ENCODE measurements at regions not wholly inside any gene's neighbourhood (a gene's known extent, or its start where the extent isn't known, plus 50 kb on each side); places are given as distances from the start of the nearest gene placed in this dataset.
"Not testable (repeated sequence)": the region's sequence is repeated elsewhere in the genome, so short reads cannot be mapped to it uniquely, and the experiment has no call there.

DNA sequence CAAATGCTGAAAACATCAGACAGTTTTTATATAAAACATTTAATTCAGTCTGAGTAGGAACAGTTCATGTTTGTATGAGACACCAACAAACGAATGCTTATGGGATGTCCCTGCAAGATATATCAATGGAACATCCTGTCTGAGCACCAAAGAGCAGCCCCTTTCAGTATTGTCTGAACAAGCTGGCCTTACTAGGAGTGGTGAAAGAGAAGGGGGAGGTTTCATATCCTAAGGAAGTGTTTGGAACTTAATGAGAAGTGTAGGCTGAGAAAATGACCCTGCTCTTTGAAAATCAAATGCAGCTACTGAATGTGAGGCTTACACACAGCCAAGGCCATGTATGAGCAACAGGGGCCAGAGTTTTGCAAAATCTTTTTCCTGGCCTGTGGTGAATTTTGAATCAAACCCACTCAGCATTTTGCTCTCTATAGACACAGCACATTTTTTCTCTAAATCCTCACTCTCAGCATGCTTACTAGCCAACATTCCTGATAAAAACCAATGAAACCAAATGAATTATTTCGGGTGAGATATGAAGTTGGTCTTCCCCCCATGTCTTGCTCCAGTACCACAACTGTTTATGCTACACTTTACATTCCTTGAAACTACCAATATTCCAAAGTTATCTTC, 119.4 kb downstream of the LUZP4 start:
- DNase-seq = peak; percentile 2

- DNase-seq = peak; percentile 4
These were observed 120.0 kb downstream of the LUZP4 start for GRCh38 chrX:115409551-115409950.

DNA sequence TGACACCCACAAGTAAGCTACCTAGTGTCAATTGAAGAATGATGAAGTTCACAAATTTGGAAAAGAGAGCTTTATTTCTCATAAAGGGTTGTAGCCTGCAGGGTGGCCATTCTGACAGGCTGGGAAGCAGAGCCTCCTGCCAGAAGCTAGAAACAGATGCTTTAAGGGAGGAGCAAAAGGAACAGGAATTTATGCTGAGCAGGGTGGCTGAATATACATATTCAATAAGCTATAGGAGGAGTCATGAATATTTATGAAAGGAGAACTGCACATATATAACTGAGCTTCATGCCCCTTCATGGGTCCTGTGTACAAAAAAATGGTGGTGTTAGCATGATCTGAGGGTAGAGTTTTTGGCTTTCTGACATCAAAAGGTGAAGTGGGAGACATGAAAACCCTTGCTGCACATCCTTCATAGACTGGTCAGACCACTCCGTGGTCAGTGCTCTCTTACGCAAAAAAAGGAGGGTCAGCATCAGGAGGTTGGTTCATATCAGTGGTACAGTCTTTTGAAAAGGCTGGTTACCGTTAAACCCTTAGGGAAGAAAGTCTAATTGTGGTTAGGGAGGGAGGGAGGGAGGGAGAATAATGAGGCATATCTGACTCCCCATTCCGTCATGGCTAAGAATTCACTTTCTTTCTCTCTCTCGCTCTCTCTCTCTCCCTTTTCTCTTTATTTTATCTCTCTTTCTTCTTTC, 121.4 kb downstream of the LUZP4 start:
- peak; percentile 1 for DNase-seq

GRCh38 chrX:115413246-115413878, 123.8 kb downstream of the LUZP4 start:
- DNase-seq = peak; percentile 49

GRCh38 chrX:115419069-115419468, 129.6 kb downstream of the LUZP4 start:
- no peak for DNase-seq

DNA sequence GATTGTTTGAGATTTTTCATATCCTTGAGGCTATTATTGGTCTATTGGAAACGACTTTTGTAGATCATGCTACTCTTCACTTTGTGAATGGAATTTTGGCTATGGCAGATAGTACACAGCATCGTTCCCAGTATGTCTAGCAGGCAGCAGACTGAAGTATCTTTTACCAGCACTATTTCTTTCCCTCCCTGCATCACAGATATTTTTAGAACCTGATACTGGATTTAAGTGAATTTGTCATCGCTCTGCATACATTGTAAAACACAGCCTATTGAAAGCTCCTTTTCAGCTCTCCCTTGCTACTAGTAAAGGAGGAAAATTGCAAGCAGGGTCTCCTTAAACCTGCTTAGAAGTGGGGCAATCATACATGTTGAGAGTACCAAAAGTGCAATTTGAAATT, 133.6 kb downstream of the LUZP4 start:
- no peak for DNase-seq

- DNase-seq = no peak
These were observed 135.6 kb upstream of the PLS3 start for GRCh38 chrX:115425359-115425758.

- no peak for DNase-seq
These were observed 133.0 kb upstream of the PLS3 start for GRCh38 chrX:115427861-115428410.

DNA sequence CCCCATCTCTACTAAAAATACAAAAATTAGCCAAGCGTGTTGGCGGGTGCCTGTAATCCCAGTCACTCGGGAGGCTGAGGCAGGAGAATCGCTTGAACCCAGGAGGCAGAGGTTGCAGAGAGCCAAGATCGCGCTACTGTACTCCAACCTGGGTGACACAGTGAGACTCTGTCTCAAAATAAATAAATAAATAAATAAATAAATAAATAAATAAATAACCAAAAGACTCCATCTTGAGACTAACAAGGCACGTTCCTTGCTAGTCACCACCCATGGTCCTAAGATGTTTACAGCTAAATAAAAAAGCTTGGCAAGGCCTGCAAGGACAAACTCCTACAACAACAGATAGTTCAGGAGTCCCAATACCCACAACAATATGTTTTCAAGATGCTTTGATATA, 126.1 kb upstream of the PLS3 start:
- DNase-seq = not testable (repeated sequence)

DNA sequence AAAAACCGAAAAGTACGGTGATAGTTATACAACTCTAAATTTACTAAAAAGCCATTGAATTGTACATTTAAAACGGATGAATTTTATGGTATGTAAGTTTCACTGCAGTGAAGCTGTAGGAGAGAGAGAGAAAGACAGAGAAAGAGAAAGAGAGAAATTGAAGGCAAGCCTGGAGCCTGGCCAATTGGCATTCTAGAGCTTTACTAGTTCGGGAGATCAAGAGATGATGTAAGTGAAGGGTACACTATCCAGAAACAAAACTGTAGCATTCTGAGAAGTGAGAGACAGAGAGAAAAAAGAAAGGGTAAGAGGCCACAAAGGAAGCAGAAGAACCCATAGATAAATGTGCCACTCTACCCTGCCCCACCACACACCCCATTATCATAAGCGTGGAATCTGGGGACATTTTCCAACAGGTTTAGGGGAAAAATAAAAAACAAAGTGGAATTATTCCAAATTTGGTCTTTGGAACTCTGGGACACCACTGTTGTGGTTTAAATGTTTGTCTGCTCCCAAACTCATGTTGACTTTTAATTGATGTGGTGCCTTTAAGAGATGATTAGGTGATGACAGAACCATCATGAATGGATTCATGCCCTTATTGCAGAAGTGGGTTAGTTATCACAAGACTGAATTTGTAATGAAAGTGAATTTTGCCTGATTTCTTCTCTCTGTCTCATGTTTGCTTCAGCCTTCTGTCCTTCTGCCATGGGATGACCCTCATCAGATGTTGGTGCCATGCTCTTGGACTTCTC, 123.0 kb upstream of the PLS3 start:
- DNase-seq = no peak

GRCh38 chrX:115448146-115448545, 112.8 kb upstream of the PLS3 start:
- no peak for DNase-seq

DNA sequence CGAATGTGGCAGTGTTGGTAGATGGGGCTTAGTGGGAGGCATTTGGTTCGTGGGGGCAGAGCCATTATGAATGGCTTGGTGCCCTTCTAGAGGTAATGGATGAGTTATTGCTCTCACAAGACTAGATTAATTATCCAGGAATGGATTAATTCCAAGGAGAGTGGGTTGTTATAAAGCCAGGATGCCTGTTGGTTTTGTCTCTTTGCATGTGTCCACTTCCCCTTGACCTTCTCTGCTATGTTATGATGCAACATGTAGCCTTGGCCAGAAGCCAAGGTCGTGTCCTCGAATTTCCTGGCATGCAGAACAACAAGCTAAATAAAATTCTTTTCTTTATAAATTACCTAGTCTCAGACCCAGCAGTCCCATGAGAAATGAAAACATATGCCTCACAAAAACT, 111.2 kb upstream of the PLS3 start:
- DNase-seq = peak; percentile 26

DNA sequence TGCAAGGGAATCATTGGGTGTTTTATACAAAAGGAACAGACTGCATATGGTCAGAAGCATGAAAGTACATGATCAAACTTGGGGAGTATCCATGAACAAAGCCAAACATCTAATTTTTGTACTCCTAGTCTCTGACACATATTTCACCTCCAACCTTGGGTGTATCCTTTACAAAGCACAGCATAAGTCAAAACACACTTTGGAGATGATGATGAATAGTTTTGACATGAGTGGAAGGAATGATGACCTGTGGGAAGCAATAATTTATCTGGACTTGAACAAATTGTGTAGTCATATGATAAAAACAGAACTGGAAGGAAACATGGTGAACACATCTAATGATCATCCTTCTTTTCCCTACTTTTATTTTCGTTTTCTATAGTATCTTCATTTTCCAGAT, 108.7 kb upstream of the PLS3 start:
- peak; percentile 0 for DNase-seq

- DNase-seq = peak; percentile 2
These were observed 100.8 kb upstream of the PLS3 start for GRCh38 chrX:115459883-115460880.

- no peak for DNase-seq
These were observed 98.6 kb upstream of the PLS3 start for GRCh38 chrX:115462406-115462805.

- no peak for DNase-seq
These were observed 93.0 kb upstream of the PLS3 start for GRCh38 chrX:115467961-115468360.

GRCh38 chrX:115472131-115472530, 88.8 kb upstream of the PLS3 start:
- DNase-seq = no peak

DNA sequence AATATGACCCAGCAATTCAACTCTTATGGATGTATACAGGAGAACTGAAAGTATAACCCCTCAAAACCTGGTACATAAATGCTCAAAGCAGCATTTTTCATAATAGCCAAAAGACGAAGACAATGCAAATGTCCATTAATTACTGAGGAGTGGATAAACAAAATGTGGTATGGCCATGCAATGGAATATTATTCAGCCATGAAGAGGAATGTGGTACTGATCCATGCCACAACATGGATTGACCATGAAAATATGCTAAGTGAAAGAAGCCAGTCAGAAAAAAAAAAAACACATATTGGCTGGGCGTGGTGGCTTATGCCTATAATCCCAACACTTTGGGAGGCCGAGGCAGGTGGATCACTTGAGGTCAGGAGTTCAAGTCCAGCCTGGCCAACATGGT, 74.5 kb upstream of the PLS3 start:
- no peak for DNase-seq

- no peak for DNase-seq
These were observed 73.4 kb upstream of the PLS3 start for GRCh38 chrX:115487608-115488007.

- DNase-seq = no peak
These were observed 70.2 kb upstream of the PLS3 start for GRCh38 chrX:115490814-115491213.

- DNase-seq = no peak
These were observed 69.2 kb upstream of the PLS3 start for GRCh38 chrX:115491766-115492165.

- no peak for DNase-seq
These were observed 68.0 kb upstream of the PLS3 start for GRCh38 chrX:115493015-115493414.
